ENCODE measurements at regions not wholly inside any gene's neighbourhood (a gene's known extent, or its start where the extent isn't known, plus 50 kb on each side); places are given as distances from the start of the nearest gene placed in this dataset.

- DNase-seq, result no peak
Observed at GRCh38 chr4:133452678-133453077, 303.6 kb downstream of the PCDH10 start.

- DNase-seq, result no peak
Observed at GRCh38 chr4:133450813-133451212, 301.7 kb downstream of the PCDH10 start.

GRCh38 chr4:133440404-133440803 lies 291.3 kb downstream of the PCDH10 start:
- no peak for DNase-seq

- no peak for DNase-seq
Observed at GRCh38 chr4:133439830-133440229, 290.7 kb downstream of the PCDH10 start.

- DNase-seq, result no peak
Observed at GRCh38 chr4:133424605-133425004, 275.5 kb downstream of the PCDH10 start.

GRCh38 chr4:133403913-133404312 lies 254.8 kb downstream of the PCDH10 start:
- no peak for DNase-seq

GRCh38 chr4:133402616-133403015 lies 253.5 kb downstream of the PCDH10 start:
- no peak for DNase-seq

- no peak for DNase-seq
Observed at GRCh38 chr4:133394971-133395627, 246.0 kb downstream of the PCDH10 start.

- DNase-seq, result no peak
Observed at GRCh38 chr4:133390198-133390855, 241.2 kb downstream of the PCDH10 start.

GRCh38 chr4:133389029-133389428 lies 239.9 kb downstream of the PCDH10 start:
- DNase-seq, result no peak

GRCh38 chr4:133385161-133385954 lies 236.3 kb downstream of the PCDH10 start:
- no peak for DNase-seq

- DNase-seq, result no peak
Observed at GRCh38 chr4:133379681-133380438, 230.8 kb downstream of the PCDH10 start.

- DNase-seq, result no peak
Observed at GRCh38 chr4:133377286-133377685, 228.2 kb downstream of the PCDH10 start.

GRCh38 chr4:133372699-133373098 lies 223.6 kb downstream of the PCDH10 start:
- DNase-seq, result no peak

GRCh38 chr4:133355633-133356032 lies 206.5 kb downstream of the PCDH10 start:
- DNase-seq, result no peak

GRCh38 chr4:133347409-133347808 lies 198.3 kb downstream of the PCDH10 start:
- no peak for DNase-seq

GRCh38 chr4:133324491-133324890 lies 175.4 kb downstream of the PCDH10 start:
- DNase-seq, result no peak

- DNase-seq, result no peak
Observed at GRCh38 chr4:133323670-133324069, 174.6 kb downstream of the PCDH10 start.

GRCh38 chr4:133320576-133321170 lies 171.6 kb downstream of the PCDH10 start:
- DNase-seq, result peak; percentile 32

GRCh38 chr4:133316909-133317308 lies 167.8 kb downstream of the PCDH10 start:
- no peak for DNase-seq

- no peak for DNase-seq
Observed at GRCh38 chr4:133314991-133315390, 165.9 kb downstream of the PCDH10 start.

GRCh38 chr4:133287396-133287795 lies 138.3 kb downstream of the PCDH10 start:
- no peak for DNase-seq

- no peak for DNase-seq
Observed at GRCh38 chr4:133278591-133278990, 129.5 kb downstream of the PCDH10 start.
